Activated naive CD8-positive, alpha-beta T cell treated with anti-CD3 and anti-CD28 coated beads for 36 hours (primary cell): ENCODE measurements at regions not wholly inside any gene's neighbourhood (a gene's known extent, or its start where the extent isn't known, plus 50 kb on each side); places are given as distances from the start of the nearest gene placed in this dataset.
"Not testable (repeated sequence)": the region's sequence is repeated elsewhere in the genome, so short reads cannot be mapped to it uniquely, and the experiment has no call there.

Experiments
- DNase-seq: peaks from one replicate; pipeline ENCODE4 v3.0.0; 2021
- H3K27ac Mint-ChIP-seq: one replicate; pipeline ENCODE4 v1.8.0; 2022; ENCODE audit warnings: mild to moderate bottlenecking, moderate library complexity, mixed read lengths
- H3K27me3 Mint-ChIP-seq: one replicate; pipeline ENCODE4 v1.8.0; 2022; ENCODE audit warnings: mild to moderate bottlenecking, mixed read lengths
- H3K36me3 Mint-ChIP-seq: one replicate; pipeline ENCODE4 v1.8.0; 2021; ENCODE audit warnings: mild to moderate bottlenecking, mixed read lengths
- H3K4me1 Mint-ChIP-seq: one replicate; pipeline ENCODE4 v1.8.0; 2021; ENCODE audit warnings: mixed read lengths
- H3K4me3 Mint-ChIP-seq: one replicate; pipeline ENCODE4 v1.8.0; 2022; ENCODE audit warnings: mild to moderate bottlenecking, moderate library complexity, mixed read lengths
- H3K9me3 Mint-ChIP-seq: one replicate; pipeline ENCODE4 v1.8.0; 2022; ENCODE audit warnings: mixed read lengths

DNA sequence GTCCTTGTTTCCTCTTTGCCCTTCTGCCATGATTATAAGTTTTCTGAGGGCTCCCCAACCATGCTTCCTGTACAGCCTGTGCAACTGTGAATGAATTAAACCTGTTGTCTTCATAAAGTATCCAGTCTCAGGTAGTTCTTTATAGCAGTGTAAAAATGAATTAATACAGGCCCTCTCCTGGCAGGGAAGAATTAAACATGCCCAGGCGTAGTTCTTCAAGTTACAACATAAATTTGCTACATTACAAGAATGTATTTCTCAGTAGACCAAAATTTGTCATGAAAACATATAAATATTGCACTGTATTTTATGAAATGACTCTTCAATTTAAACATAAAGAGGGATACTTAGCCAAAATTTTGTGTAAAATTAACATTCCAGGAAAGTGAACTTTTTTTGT lies 1089.9 kb upstream of the PCDH10 start:
- DNase-seq, result no peak
- Mint-ChIP-seq H3K27me3 (no peaks in the 10 kb centered on the region), H3K4me1 (no peaks in the 10 kb centered on the region), H3K36me3 (no peaks in the 10 kb centered on the region), H3K9me3 (no peaks in the 10 kb centered on the region), H3K27ac (no peak overlapping the region), H3K4me3 (no peak overlapping the region)

DNA sequence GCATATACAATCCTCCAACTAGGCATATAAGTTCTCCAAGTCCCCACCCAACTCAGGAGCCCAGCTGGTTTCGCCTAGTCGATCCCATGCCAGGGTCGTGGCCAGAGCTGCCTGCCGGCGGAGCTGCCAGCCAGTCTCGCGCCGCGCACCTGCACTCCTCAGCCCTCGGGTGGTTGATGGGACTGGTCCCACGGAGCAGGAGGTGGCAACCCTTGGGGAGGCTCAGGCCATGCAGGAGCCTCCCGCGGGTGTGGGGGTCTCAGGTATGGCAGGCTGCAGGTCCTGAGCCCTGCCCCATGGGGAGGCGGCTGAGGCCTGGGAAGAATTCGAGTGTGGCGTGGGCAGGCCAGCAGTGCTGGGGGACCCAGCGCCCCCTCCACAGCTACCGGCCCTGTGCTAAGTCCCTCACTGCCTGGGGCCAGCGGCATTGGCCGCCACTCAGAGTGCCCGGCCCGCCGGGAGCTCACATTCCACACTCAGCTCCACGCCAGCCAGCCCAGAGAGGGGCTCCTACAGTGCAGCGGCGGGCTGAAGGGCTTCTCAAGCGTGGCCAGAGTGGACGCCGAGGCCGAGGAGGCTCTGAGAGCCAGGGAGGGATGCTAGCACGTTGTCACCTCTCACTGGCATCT lies 1086.4 kb upstream of the PCDH10 start:
- H3K9me3 Mint-ChIP-seq, result no peaks in the 10 kb centered on the region
- H3K36me3 Mint-ChIP-seq, result no peaks in the 10 kb centered on the region
- no peaks in the 10 kb centered on the region for H3K27me3 Mint-ChIP-seq
- H3K27ac Mint-ChIP-seq, result no peak overlapping the region
- H3K4me3 Mint-ChIP-seq, result no peak overlapping the region
- DNase-seq, result no peak
- H3K4me1 Mint-ChIP-seq, result no peaks in the 10 kb centered on the region

DNA sequence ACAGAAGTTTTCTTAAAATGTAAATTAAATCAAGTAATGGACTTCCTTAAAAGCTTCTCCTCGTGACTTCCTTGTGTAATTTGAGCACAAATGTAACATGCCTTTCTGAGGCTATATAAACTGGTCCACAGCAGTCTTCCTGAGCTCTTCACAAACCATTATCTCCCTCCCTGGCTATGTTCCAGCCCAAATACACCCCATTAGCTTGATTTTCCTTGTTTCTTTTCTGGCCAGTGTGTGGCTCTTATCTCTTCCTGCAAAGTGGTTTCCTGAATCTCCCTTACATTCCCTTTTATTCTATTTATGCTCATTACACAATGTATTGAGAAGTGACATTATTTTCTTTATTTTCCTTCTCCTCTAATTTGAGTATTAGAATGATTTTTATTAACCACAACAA lies 1085.3 kb upstream of the PCDH10 start:
- Mint-ChIP-seq H3K4me3 (no peak overlapping the region), H3K36me3 (no peaks in the 10 kb centered on the region), H3K27me3 (no peaks in the 10 kb centered on the region), H3K27ac (no peak overlapping the region), H3K4me1 (no peaks in the 10 kb centered on the region), H3K9me3 (no peaks in the 10 kb centered on the region)
- no peak for DNase-seq

DNA sequence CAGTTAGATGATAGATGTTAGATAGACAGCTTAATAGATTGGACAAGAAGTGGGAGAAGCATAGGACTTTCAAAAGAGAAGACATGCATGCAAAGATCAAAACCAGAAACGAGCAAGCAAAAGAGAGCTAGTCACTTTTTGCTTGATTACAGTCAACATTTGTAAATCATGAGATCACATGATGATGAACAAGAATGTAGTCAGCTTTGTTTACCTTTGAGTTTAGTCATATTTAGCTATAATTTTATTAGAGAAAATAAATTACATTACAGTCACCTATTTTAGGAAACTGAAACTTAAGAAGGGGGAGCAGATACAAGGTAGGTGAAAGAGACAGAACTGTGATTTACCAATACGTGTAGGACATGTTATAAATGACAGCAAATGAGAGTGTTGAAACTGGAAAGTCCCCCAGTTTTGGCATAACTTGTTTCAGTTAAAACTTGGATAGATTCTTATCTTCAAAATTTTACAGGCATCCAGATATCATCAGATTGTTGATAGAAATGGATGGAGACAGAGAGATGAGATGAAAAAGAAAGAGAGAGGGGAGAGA lies 1083.1 kb upstream of the PCDH10 start:
- Mint-ChIP-seq H3K4me1 (no peaks in the 10 kb centered on the region), H3K27me3 (no peaks in the 10 kb centered on the region), H3K27ac (no peak overlapping the region), H3K4me3 (no peak overlapping the region), H3K9me3 (no peaks in the 10 kb centered on the region), H3K36me3 (no peaks in the 10 kb centered on the region)
- no peak for DNase-seq

GRCh38 chr4:132071815-132072214 lies 1077.3 kb upstream of the PCDH10 start:
- no peaks in the 10 kb centered on the region for H3K27me3 Mint-ChIP-seq
- H3K9me3 Mint-ChIP-seq, result no peaks in the 10 kb centered on the region
- no peaks in the 10 kb centered on the region for H3K4me1 Mint-ChIP-seq
- H3K36me3 Mint-ChIP-seq, result no peaks in the 10 kb centered on the region
- H3K4me3 Mint-ChIP-seq, result no peak overlapping the region
- no peak overlapping the region for H3K27ac Mint-ChIP-seq
- no peak for DNase-seq

DNA sequence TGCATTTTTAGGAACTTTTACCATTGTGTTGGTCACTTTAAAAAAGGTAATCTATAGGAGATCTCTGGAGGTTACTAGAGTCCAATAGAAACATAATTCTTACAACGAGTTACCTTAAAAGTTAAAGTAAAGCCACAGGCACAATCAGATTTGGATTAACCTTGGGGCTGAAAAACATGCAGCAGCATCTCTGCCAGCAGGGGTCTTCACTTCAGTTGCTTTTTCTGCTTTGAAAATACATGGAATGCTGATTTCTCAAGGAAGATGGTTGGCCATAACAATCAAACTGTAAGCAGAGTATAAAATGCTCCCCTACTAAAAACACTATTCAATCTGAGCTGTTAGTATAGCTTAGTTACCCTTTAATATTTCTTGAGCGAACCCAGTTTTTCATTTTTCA lies 1072.3 kb upstream of the PCDH10 start:
- DNase-seq, result no peak
- Mint-ChIP-seq H3K4me1 (no peaks in the 10 kb centered on the region), H3K4me3 (no peak overlapping the region), H3K27me3 (no peaks in the 10 kb centered on the region), H3K9me3 (peaks cover 2% of the 10 kb centered on the region), H3K36me3 (no peaks in the 10 kb centered on the region), H3K27ac (no peak overlapping the region)

- DNase-seq, result no peak
- no peak overlapping the region for H3K27ac Mint-ChIP-seq
Measured at GRCh38 chr4:132085105-132085504, 1064.0 kb upstream of the PCDH10 start.

GRCh38 chr4:132094017-132094416 lies 1055.1 kb upstream of the PCDH10 start:
- Mint-ChIP-seq H3K9me3 (no peaks in the 10 kb centered on the region), H3K4me3 (no peak overlapping the region), H3K36me3 (no peaks in the 10 kb centered on the region), H3K27me3 (peaks cover 3% of the 10 kb centered on the region), H3K27ac (no peak overlapping the region), H3K4me1 (no peaks in the 10 kb centered on the region)
- DNase-seq, result no peak

More at GRCh38 chr4:132085105-132085504, 1064.0 kb upstream of the PCDH10 start:
- Mint-ChIP-seq H3K27me3 (no peaks in the 10 kb centered on the region), H3K36me3 (no peaks in the 10 kb centered on the region), H3K4me3 (no peak overlapping the region), H3K9me3 (no peaks in the 10 kb centered on the region), H3K4me1 (no peaks in the 10 kb centered on the region)

- Mint-ChIP-seq H3K4me1 (no peaks in the 10 kb centered on the region), H3K4me3 (no peak overlapping the region), H3K27me3 (no peaks in the 10 kb centered on the region), H3K27ac (no peak overlapping the region), H3K36me3 (no peaks in the 10 kb centered on the region), H3K9me3 (no peaks in the 10 kb centered on the region)
- DNase-seq, result no peak
Measured at GRCh38 chr4:132097041-132097440, 1052.1 kb upstream of the PCDH10 start.

- H3K4me1 Mint-ChIP-seq, result no peaks in the 10 kb centered on the region
- H3K4me3 Mint-ChIP-seq, result no peak overlapping the region
- H3K27ac Mint-ChIP-seq, result no peak overlapping the region
- no peaks in the 10 kb centered on the region for H3K9me3 Mint-ChIP-seq
- DNase-seq, result no peak
- H3K27me3 Mint-ChIP-seq, result no peaks in the 10 kb centered on the region
- H3K36me3 Mint-ChIP-seq, result no peaks in the 10 kb centered on the region
Measured at GRCh38 chr4:132101526-132101925, 1047.6 kb upstream of the PCDH10 start.

DNA sequence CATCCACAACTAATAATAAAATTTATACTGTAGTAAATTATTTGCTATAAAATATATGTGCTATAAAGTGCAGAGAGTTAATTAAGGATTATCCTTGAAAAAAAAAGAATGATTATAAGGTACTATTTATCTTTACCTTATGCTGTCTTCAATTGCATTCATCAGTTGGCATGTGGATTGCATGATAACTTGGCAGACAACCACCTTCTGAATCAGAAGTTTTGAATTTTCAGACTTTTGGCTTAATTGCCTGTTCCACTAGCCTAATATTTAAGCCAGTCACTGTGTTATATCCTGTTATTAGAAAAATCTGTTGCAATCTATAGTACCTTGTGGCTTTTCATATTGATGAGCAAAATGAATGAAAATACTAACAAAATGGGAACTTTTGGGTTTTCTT lies 1040.3 kb upstream of the PCDH10 start:
- H3K27me3 Mint-ChIP-seq, result no peaks in the 10 kb centered on the region
- no peak overlapping the region for H3K27ac Mint-ChIP-seq
- no peak overlapping the region for H3K4me3 Mint-ChIP-seq
- no peak for DNase-seq
- H3K9me3 Mint-ChIP-seq, result no peaks in the 10 kb centered on the region
- H3K4me1 Mint-ChIP-seq, result no peaks in the 10 kb centered on the region
- no peaks in the 10 kb centered on the region for H3K36me3 Mint-ChIP-seq

DNA sequence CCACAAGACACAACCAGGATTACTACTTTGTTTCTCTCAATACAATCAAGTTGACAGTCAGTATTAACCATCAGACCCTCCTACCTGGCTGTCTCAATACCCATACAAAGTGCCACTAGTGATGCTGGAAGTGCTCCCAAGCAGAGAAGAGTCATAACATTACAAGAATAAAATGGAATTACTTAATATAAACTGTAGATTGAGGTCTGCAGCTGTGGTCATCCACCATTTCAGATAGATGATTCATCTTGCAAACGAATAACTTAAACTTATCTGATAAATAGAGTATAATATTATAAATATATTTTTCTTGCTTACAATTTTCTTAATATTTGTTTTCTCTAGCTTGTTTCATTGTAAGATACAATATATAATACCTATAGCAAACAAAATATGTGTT lies 1034.2 kb upstream of the PCDH10 start:
- Mint-ChIP-seq H3K9me3 (no peaks in the 10 kb centered on the region), H3K27me3 (no peaks in the 10 kb centered on the region), H3K4me3 (no peak overlapping the region), H3K36me3 (no peaks in the 10 kb centered on the region), H3K4me1 (no peaks in the 10 kb centered on the region), H3K27ac (no peak overlapping the region)
- DNase-seq, result no peak

- H3K27me3 Mint-ChIP-seq, H3K36me3 Mint-ChIP-seq, DNase-seq, H3K4me1 Mint-ChIP-seq, H3K4me3 Mint-ChIP-seq, H3K27ac Mint-ChIP-seq, H3K9me3 Mint-ChIP-seq: not testable (repeated sequence)
Measured at GRCh38 chr4:132122741-132123140, 1026.4 kb upstream of the PCDH10 start.

- Mint-ChIP-seq H3K27ac (no peak overlapping the region), H3K4me1 (peaks cover 2% of the 10 kb centered on the region), H3K9me3 (peaks cover 5% of the 10 kb centered on the region), H3K36me3 (no peaks in the 10 kb centered on the region), H3K4me3 (no peak overlapping the region), H3K27me3 (no peaks in the 10 kb centered on the region)
- DNase-seq, result no peak
Measured at GRCh38 chr4:132123870-132124623, 1025.0 kb upstream of the PCDH10 start.

- Mint-ChIP-seq H3K4me3 (no peak overlapping the region), H3K36me3 (no peaks in the 10 kb centered on the region), H3K4me1 (peaks cover 2% of the 10 kb centered on the region), H3K9me3 (peaks cover 5% of the 10 kb centered on the region), H3K27ac (no peak overlapping the region), H3K27me3 (no peaks in the 10 kb centered on the region)
- no peak for DNase-seq
Measured at GRCh38 chr4:132124624-132124974, 1024.5 kb upstream of the PCDH10 start.

DNA sequence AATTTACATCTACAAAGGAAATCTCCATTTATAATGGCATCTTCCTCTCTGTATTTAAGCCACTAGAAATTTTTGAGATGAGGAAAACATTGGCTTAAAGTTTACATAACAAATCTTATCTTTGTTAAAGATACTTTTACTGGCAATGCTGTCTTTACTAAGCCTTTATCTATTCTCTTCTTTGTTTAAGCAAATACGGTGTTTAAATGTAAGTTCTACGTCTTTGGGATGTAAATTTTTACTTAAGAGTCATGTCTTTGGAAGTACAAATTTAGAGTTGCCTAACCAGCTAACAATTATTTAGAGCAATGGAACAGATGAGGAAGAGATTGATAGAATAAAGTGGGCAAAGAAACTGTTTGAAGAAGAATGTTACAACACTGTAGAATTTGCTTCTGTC lies 1024.0 kb upstream of the PCDH10 start:
- H3K4me1 Mint-ChIP-seq, result peaks cover 2% of the 10 kb centered on the region
- no peaks in the 10 kb centered on the region for H3K36me3 Mint-ChIP-seq
- H3K9me3 Mint-ChIP-seq, result peaks cover 5% of the 10 kb centered on the region
- DNase-seq, result no peak
- no peak overlapping the region for H3K4me3 Mint-ChIP-seq
- no peaks in the 10 kb centered on the region for H3K27me3 Mint-ChIP-seq
- H3K27ac Mint-ChIP-seq, result no peak overlapping the region
